ENCODE measurements at regions not wholly inside any gene's neighbourhood (a gene's known extent, or its start where the extent isn't known, plus 50 kb on each side); places are given as distances from the start of the nearest gene placed in this dataset.

DNA sequence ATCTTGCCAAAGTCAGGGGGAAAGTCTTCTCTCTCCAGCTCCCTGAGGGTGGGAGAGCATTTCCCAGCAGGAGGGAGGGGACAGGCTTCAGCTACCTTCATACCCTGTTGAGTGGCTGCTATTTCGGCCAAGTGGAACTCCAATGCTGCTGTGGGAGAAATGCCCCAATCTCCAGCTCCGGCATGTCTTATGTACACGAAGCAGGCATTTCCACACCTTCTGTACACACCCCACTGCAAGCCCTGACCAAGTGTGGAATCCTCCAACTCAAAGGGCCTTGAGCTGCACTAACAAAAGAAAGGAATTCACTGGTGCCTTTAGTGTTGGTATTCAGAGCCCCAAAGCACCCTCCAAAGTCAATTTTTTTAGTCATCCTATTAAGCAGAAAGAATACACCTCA, 313.6 kb upstream of the NT5E start:
- H3K27ac ChIP-seq (ENCODE audit: extremely low read depth, low read depth, low read length) = no peak overlapping the region
- no peaks in the 10 kb centered on the region for H3K36me3 ChIP-seq (ENCODE audit: control insufficient read depth in 2 of 2, insufficient read depth in 1 of 2, low read length in 2 of 2)
- H3K4me1 ChIP-seq (ENCODE audit: control insufficient read depth, insufficient read depth, low read length) = no peaks in the 10 kb centered on the region
- CTCF ChIA-PET = interaction anchor here (1.8 kb wide), 1 partner anchor 9 kb away, joined by 11 read pairs; no protein-coding TSS in a partner anchor
- no peak overlapping the region for H3K4me3 ChIP-seq (ENCODE audit: low read depth, low read length)
- H3K9me3 ChIP-seq (ENCODE audit: control insufficient read depth, insufficient read depth, low read depth, low read length) = no peaks in the 10 kb centered on the region
- TF ChIP-seq ZEB2 (tag by site-specific recombination; IDR thresholded peaks at IDR 0.05) = no peak
- TF ChIP-seq ZNF404 (tag by site-specific recombination; IDR thresholded peaks at IDR 0.05) = no peak
- no peak for TF ChIP-seq ZNF221 (tag by site-specific recombination; IDR thresholded peaks at IDR 0.05; ENCODE audit: borderline replicate concordance)
- no peak for TF ChIP-seq ZNF114 (tag by site-specific recombination; IDR thresholded peaks at IDR 0.05)
- TF ChIP-seq, protein P1, sequence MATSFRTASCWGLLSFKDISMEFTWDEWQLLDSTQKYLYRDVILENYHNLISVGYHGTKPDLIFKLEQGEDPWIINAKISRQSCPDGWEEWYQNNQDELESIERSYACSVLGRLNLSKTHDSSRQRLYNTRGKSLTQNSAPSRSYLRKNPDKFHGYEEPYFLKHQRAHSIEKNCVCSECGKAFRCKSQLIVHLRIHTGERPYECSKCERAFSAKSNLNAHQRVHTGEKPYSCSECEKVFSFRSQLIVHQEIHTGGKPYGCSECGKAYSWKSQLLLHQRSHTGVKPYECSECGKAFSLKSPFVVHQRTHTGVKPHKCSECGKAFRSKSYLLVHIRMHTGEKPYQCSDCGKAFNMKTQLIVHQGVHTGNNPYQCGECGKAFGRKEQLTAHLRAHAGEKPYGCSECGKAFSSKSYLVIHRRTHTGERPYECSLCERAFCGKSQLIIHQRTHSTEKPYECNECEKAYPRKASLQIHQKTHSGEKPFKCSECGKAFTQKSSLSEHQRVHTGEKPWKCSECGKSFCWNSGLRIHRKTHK (tag by site-specific recombination; IDR thresholded peaks at IDR 0.05) = no peak
- no peak for TF ChIP-seq GLIS2 (tag by site-specific recombination; IDR thresholded peaks at IDR 0.05)
- TF ChIP-seq HOXD13 (CRISPR knock-in tag; IDR thresholded peaks at IDR 0.05; ENCODE audit: borderline replicate concordance) = no peak
- TF ChIP-seq SP3 (tag by site-specific recombination; IDR thresholded peaks at IDR 0.05) = no peak
- TF ChIP-seq ZNF423 (tag by site-specific recombination; IDR thresholded peaks at IDR 0.05) = no peak
- TF ChIP-seq ZNF169 (tag by site-specific recombination; IDR thresholded peaks at IDR 0.05) = no peak
- no peak for TF ChIP-seq GLI4 (tag by site-specific recombination; IDR thresholded peaks at IDR 0.05)
- TF ChIP-seq, protein P2, sequence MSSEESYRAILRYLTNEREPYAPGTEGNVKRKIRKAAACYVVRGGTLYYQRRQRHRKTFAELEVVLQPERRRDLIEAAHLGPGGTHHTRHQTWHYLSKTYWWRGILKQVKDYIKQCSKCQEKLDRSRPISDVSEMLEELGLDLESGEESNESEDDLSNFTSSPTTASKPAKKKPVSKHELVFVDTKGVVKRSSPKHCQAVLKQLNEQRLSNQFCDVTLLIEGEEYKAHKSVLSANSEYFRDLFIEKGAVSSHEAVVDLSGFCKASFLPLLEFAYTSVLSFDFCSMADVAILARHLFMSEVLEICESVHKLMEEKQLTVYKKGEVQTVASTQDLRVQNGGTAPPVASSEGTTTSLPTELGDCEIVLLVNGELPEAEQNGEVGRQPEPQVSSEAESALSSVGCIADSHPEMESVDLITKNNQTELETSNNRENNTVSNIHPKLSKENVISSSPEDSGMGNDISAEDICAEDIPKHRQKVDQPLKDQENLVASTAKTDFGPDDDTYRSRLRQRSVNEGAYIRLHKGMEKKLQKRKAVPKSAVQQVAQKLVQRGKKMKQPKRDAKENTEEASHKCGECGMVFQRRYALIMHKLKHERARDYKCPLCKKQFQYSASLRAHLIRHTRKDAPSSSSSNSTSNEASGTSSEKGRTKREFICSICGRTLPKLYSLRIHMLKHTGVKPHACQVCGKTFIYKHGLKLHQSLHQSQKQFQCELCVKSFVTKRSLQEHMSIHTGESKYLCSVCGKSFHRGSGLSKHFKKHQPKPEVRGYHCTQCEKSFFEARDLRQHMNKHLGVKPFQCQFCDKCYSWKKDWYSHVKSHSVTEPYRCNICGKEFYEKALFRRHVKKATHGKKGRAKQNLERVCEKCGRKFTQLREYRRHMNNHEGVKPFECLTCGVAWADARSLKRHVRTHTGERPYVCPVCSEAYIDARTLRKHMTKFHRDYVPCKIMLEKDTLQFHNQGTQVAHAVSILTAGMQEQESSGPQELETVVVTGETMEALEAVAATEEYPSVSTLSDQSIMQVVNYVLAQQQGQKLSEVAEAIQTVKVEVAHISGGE (tag by site-specific recombination; conservative IDR thresholded peaks at IDR 0.05; ENCODE audit: low read depth) = no peak
- POLR2A ChIA-PET = no interaction called here

DNA sequence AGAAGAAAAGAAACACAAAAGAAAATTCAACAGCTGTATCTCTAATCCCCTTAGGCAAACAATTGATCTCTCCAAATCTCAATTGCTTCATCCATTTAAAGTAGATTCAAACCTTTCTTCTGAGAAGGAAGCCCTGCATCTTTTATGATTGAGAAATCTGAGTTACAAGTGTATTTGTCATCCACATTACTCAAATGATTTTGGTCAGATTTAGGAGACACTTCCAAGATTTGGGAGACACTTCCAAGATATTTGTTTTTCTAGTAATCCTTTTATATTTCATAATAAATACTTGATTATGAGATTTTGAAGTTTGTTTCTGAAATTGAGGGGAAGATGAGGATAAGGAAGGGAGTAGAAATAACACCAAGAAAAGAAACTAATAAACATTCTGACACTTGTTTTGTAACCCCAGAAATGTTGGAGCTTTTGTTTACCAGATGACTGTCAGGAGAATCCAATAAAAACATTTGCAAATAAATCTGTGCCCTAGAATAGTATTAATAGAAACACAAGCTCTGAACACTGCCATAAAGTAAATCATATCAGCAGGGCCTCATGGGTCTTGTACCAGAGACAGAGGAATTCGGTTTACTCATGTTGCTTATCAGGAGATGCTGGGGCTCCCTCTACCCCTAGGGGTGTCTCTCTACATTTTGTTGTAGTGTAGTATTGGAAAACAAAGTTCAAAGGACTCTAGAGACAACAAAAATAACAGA, 314.3 kb upstream of the NT5E start:
- Histone ChIP-seq H3K27ac (ENCODE audit: extremely low read depth, low read depth, low read length) (no peak overlapping the region), H3K36me3 (ENCODE audit: control insufficient read depth in 2 of 2, insufficient read depth in 1 of 2, low read length in 2 of 2) (no peaks in the 10 kb centered on the region), H3K9me3 (ENCODE audit: control insufficient read depth, insufficient read depth, low read depth, low read length) (no peaks in the 10 kb centered on the region), H3K4me1 (ENCODE audit: control insufficient read depth, insufficient read depth, low read length) (no peaks in the 10 kb centered on the region), H3K4me3 (ENCODE audit: low read depth, low read length) (no peak overlapping the region)
- ChIA-PET POLR2A (no interaction called here), CTCF (interaction anchor here (0.8 kb wide), 1 partner anchor 18 kb away, joined by 3 read pairs; no protein-coding TSS in a partner anchor)
- TF ChIP-seq, protein P3, sequence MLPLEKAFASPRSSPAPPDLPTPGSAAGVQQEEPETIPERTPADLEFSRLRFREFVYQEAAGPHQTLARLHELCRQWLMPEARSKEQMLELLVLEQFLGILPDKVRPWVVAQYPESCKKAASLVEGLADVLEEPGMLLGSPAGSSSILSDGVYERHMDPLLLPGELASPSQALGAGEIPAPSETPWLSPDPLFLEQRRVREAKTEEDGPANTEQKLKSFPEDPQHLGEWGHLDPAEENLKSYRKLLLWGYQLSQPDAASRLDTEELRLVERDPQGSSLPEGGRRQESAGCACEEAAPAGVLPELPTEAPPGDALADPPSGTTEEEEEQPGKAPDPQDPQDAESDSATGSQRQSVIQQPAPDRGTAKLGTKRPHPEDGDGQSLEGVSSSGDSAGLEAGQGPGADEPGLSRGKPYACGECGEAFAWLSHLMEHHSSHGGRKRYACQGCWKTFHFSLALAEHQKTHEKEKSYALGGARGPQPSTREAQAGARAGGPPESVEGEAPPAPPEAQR (tag by site-specific recombination; IDR thresholded peaks at IDR 0.05) = no peak
- no peak for TF ChIP-seq ZSCAN30 (tag by site-specific recombination; IDR thresholded peaks at IDR 0.05)
- no peak for TF ChIP-seq ZNF266 (tag by site-specific recombination; IDR thresholded peaks at IDR 0.05; ENCODE audit: low read depth)
- TF ChIP-seq ZNF585B (tag by site-specific recombination; IDR thresholded peaks at IDR 0.05) = no peak
- TF ChIP-seq, protein P4, sequence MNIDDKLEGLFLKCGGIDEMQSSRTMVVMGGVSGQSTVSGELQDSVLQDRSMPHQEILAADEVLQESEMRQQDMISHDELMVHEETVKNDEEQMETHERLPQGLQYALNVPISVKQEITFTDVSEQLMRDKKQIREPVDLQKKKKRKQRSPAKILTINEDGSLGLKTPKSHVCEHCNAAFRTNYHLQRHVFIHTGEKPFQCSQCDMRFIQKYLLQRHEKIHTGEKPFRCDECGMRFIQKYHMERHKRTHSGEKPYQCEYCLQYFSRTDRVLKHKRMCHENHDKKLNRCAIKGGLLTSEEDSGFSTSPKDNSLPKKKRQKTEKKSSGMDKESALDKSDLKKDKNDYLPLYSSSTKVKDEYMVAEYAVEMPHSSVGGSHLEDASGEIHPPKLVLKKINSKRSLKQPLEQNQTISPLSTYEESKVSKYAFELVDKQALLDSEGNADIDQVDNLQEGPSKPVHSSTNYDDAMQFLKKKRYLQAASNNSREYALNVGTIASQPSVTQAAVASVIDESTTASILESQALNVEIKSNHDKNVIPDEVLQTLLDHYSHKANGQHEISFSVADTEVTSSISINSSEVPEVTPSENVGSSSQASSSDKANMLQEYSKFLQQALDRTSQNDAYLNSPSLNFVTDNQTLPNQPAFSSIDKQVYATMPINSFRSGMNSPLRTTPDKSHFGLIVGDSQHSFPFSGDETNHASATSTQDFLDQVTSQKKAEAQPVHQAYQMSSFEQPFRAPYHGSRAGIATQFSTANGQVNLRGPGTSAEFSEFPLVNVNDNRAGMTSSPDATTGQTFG (tag by site-specific recombination; IDR thresholded peaks at IDR 0.05; ENCODE audit: borderline replicate concordance) = no peak
- TF ChIP-seq BCL11B (tag by site-specific recombination; IDR thresholded peaks at IDR 0.05; ENCODE audit: low read depth) = no peak
